ENCODE measurements at regions not wholly inside any gene's neighbourhood (a gene's known extent, or its start where the extent isn't known, plus 50 kb on each side); places are given as distances from the start of the nearest gene placed in this dataset.

DNA sequence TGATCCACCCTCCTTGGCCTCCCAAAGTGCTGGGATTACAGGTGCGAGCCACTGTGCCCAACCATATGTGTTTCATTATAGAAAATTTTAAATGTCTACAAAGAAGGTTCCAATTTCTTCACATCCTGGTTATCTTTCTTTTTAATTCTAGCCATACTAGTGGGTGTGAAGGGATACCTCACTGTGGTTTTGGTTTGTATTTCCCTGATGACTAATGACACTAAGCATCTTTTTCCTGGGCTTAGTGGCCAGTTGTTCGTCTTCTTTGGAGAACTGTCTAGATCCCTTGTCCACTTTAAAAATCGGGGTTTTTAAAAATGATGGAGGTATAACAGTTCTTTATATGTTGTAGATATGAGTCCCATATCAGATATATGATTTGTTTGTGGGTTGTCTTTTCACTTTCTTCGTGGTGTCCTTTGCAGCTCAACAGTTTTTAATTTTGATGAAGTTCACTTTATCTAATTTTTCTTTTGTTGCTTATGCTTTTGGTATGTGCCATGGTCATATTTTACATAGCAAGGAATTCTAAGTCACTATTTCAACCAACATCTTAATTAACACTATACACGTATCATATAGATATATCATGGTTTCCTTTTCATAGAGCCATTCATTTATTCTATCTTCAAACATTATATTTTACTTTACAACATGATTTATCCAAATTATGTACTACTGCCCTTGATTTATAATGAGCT, 135.0 kb upstream of the RIOK3 start:
- TF ChIP-seq EZH2 (IDR thresholded peaks at IDR 0.05; ENCODE audit: insufficient read depth, poor library complexity, severe bottlenecking): no peak
- TF ChIP-seq EZH2phosphoT487 (IDR thresholded peaks at IDR 0.05; ENCODE audit: insufficient read depth, low read depth): no peak
